ENCODE measurements at regions not wholly inside any gene's neighbourhood (a gene's known extent, or its start where the extent isn't known, plus 50 kb on each side); places are given as distances from the start of the nearest gene placed in this dataset.

- intact Hi-C loops (cut with DNase I; ENCODE audit: low total_unique reads): loop anchor here (5.0 to 10.0 kb wide), 2 partner anchors 306 to 448 kb away; partner anchors contain the start of gene OLFML3
- no peak for TF ChIP-seq POLR2A (IDR thresholded peaks at IDR 0.05)
- peak; percentile 61 to 81 (median 61) for TF ChIP-seq CTCF (IDR thresholded peaks at IDR 0.05)
Measured at GRCh38 chr1:114282751-114283403, 129.2 kb upstream of the SYT6 start.

GRCh38 chr1:114278911-114279310 is 125.2 kb upstream of the SYT6 start:
- TF ChIP-seq POLR2A (IDR thresholded peaks at IDR 0.05) (no peak), CTCF (IDR thresholded peaks at IDR 0.05) (no peak)
- H3K36me3 ChIP-seq (ENCODE audit: low read depth, missing control alignments): no peaks in the 10 kb centered on the region
- WGBS, 2 donors: 62 to 91% methylated on average over 3 of the region's 3 CpGs
- no peaks in the 10 kb centered on the region for H3K9me3 ChIP-seq
- no peaks in the 10 kb centered on the region for H3K27me3 ChIP-seq
- H3K27ac ChIP-seq: no peak overlapping the region
- no peaks in the 10 kb centered on the region for H3K4me1 ChIP-seq
- intact Hi-C loops (cut with DNase I; ENCODE audit: low total_unique reads): no loop called here
- DNase-seq: no peak
- no peak overlapping the region for H3K4me3 ChIP-seq

More at GRCh38 chr1:114282751-114283403, 129.2 kb upstream of the SYT6 start:
- no peaks in the 10 kb centered on the region for H3K36me3 ChIP-seq (ENCODE audit: low read depth, missing control alignments)
- no peaks in the 10 kb centered on the region for H3K27me3 ChIP-seq
- no peak overlapping the region for H3K4me3 ChIP-seq
- H3K9me3 ChIP-seq: no peaks in the 10 kb centered on the region
- no peaks in the 10 kb centered on the region for H3K4me1 ChIP-seq
- H3K27ac ChIP-seq: no peak overlapping the region
- WGBS, 2 donors: 37 to 39% methylated on average over 7 of the region's 7 CpGs
- peak; percentile 95 for DNase-seq

- no peaks in the 10 kb centered on the region for H3K9me3 ChIP-seq
- intact Hi-C loops (cut with DNase I; ENCODE audit: low total_unique reads): no loop called here
- DNase-seq: no peak
Measured at GRCh38 chr1:114278430-114278829, 124.8 kb upstream of the SYT6 start.

GRCh38 chr1:114274621-114275317 is 121.1 kb upstream of the SYT6 start:
- Histone ChIP-seq H3K27ac (no peak overlapping the region), H3K36me3 (ENCODE audit: low read depth, missing control alignments) (no peaks in the 10 kb centered on the region), H3K4me1 (no peaks in the 10 kb centered on the region), H3K9me3 (no peaks in the 10 kb centered on the region), H3K4me3 (no peak overlapping the region), H3K27me3 (no peaks in the 10 kb centered on the region)
- TF ChIP-seq CTCF (IDR thresholded peaks at IDR 0.05) (no peak), POLR2A (IDR thresholded peaks at IDR 0.05) (no peak)
- WGBS, 2 donors: 81 to 90% methylated on average over 5 of the region's 5 CpGs
- DNase-seq: no peak
- intact Hi-C loops (cut with DNase I; ENCODE audit: low total_unique reads): no loop called here

More at GRCh38 chr1:114278430-114278829, 124.8 kb upstream of the SYT6 start:
- H3K4me3 ChIP-seq: no peak overlapping the region
- H3K4me1 ChIP-seq: no peaks in the 10 kb centered on the region
- H3K36me3 ChIP-seq (ENCODE audit: low read depth, missing control alignments): no peaks in the 10 kb centered on the region
- H3K27ac ChIP-seq: no peak overlapping the region
- TF ChIP-seq CTCF (IDR thresholded peaks at IDR 0.05) (no peak), POLR2A (IDR thresholded peaks at IDR 0.05) (no peak)
- no peaks in the 10 kb centered on the region for H3K27me3 ChIP-seq

Data from testis (tissue), 2 donors.